ENCODE measurements at regions not wholly inside any gene's neighbourhood (a gene's known extent, or its start where the extent isn't known, plus 50 kb on each side); places are given as distances from the start of the nearest gene placed in this dataset.
"Not testable (repeated sequence)": the region's sequence is repeated elsewhere in the genome, so short reads cannot be mapped to it uniquely, and the experiment has no call there.

DNA sequence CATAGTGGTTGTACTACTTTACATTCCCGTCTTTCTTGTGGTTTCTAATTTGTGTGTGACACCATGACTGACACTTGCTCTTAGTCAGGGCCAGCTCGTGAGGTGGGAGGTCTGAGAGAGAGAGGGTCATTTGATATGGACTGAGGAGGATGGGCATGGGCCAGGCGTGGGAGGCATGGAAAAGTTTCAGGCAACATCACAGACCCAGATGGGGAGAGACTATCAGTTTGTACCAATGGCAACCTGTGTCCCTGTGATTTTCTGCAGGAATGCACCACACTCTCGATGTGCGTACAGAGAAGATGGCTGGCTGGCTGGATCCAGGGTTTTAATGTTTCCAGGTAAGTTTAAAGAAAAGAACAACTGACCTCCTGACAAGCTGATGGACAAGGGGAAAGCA, 273.6 kb downstream of the CYRIA start:
- Histone ChIP-seq H3K9me3 (no peaks in the 10 kb centered on the region), H3K27ac (no peak overlapping the region), H3K4me3 (no peak overlapping the region), H3K4me1 (no peaks in the 10 kb centered on the region), H3K27me3 (no peaks in the 10 kb centered on the region), H3K36me3 (no peaks in the 10 kb centered on the region)
- intact Hi-C loops (cut with DNase I) = no loop called here
- DNase-seq (ENCODE audit: extremely low spot score in 2 of 2) = no peak
- TF ChIP-seq, protein P1, sequence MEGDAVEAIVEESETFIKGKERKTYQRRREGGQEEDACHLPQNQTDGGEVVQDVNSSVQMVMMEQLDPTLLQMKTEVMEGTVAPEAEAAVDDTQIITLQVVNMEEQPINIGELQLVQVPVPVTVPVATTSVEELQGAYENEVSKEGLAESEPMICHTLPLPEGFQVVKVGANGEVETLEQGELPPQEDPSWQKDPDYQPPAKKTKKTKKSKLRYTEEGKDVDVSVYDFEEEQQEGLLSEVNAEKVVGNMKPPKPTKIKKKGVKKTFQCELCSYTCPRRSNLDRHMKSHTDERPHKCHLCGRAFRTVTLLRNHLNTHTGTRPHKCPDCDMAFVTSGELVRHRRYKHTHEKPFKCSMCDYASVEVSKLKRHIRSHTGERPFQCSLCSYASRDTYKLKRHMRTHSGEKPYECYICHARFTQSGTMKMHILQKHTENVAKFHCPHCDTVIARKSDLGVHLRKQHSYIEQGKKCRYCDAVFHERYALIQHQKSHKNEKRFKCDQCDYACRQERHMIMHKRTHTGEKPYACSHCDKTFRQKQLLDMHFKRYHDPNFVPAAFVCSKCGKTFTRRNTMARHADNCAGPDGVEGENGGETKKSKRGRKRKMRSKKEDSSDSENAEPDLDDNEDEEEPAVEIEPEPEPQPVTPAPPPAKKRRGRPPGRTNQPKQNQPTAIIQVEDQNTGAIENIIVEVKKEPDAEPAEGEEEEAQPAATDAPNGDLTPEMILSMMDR (IDR thresholded peaks at IDR 0.05) = no peak

DNA sequence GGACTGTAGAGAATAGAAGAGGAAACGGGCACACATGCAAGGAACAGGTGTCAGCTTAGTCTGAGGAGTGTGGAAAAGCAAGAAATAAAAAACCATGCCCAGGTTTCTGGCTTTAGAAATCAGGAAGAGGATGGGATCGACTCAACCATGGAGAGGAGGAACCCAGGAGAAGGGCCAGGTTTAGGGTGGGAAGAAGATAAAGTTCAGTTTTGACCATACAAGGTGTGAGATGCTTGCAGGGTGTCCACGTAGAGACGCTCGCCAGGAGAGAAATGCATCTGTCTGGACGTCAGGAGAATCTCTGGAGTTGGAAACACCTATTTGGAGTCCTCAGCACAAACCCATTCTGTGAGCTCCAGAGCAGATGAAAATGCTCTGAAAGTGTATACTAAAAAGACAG, 275.1 kb downstream of the CYRIA start:
- Histone ChIP-seq H3K9me3 (no peaks in the 10 kb centered on the region), H3K4me1 (no peaks in the 10 kb centered on the region), H3K27me3 (no peaks in the 10 kb centered on the region), H3K36me3 (no peaks in the 10 kb centered on the region), H3K27ac (no peak overlapping the region), H3K4me3 (no peak overlapping the region)
- DNase-seq (ENCODE audit: extremely low spot score in 2 of 2) = no peak
- TF ChIP-seq, protein P1 (IDR thresholded peaks at IDR 0.05) = no peak
- TF ChIP-seq POLR2A (IDR thresholded peaks at IDR 0.05) (no peak), POLR2AphosphoS5 (IDR thresholded peaks at IDR 0.05; ENCODE audit: insufficient read depth in 1 of 2, low read depth in 1 of 2) (no peak)
- intact Hi-C loops (cut with DNase I) = no loop called here

DNA sequence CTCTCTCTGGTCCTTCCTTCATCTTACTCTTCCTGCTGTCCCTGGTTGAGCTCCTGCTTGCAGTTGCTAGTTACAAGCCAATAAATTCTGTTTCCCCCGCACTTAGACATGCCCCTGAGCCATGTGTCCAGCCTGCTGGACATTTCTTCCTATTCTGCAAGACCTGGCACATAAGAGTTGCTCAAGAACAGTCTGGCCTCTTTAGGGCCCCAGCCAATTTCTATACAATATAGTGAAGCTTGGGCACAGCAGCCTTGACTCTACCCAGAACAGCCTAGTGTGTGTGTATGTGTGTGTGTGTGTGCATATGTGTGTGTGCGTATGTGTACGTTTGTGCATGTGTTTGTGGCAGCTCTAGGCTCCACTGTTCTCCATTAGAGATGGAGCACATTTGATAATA, 276.0 kb downstream of the CYRIA start:
- Histone ChIP-seq H3K4me3 (no peak overlapping the region), H3K36me3 (no peaks in the 10 kb centered on the region), H3K27me3 (no peaks in the 10 kb centered on the region), H3K4me1 (no peaks in the 10 kb centered on the region), H3K27ac (no peak overlapping the region), H3K9me3 (no peaks in the 10 kb centered on the region)
- TF ChIP-seq, protein P1 (IDR thresholded peaks at IDR 0.05) = no peak
- no peak for TF ChIP-seq POLR2AphosphoS5 (IDR thresholded peaks at IDR 0.05; ENCODE audit: insufficient read depth in 1 of 2, low read depth in 1 of 2)
- no peak for TF ChIP-seq POLR2A (IDR thresholded peaks at IDR 0.05)
- no peak for DNase-seq (ENCODE audit: extremely low spot score in 2 of 2)
- intact Hi-C loops (cut with DNase I) = no loop called here

DNA sequence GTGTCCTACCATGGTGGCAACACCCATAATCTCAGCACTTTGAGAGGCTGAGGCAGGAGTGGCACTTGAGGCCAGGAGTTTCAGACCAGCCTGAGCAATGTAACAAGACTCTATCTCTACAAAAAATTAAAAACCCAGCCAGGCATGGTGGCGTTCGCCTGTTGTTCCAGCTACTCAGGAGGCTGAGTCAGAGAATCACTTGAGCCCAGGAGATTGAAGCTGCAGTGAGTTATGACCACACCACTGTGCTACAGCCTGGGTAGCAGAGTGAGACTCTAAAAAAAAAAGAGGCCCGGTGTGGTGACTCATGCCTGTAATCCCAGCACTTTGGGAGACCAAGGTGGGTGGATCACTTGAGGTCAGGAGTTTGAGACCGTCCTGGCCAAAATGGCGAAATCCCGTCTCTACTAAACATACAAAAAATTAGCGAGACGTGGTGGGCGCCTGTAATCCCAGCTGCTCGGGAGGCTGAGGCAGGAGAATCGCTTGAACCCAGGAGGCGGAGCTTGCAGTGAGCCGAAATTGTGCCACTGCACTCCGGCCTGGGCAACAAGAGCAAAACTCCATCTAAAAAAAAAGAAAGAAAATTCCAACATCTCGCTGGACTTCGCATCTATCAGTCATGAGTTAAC, 277.3 kb downstream of the CYRIA start:
- H3K4me3 ChIP-seq; intact Hi-C loops (cut with DNase I); H3K9me3 ChIP-seq; H3K36me3 ChIP-seq; DNase-seq (ENCODE audit: extremely low spot score in 2 of 2); H3K4me1 ChIP-seq; H3K27ac ChIP-seq; H3K27me3 ChIP-seq: not testable (repeated sequence)

DNA sequence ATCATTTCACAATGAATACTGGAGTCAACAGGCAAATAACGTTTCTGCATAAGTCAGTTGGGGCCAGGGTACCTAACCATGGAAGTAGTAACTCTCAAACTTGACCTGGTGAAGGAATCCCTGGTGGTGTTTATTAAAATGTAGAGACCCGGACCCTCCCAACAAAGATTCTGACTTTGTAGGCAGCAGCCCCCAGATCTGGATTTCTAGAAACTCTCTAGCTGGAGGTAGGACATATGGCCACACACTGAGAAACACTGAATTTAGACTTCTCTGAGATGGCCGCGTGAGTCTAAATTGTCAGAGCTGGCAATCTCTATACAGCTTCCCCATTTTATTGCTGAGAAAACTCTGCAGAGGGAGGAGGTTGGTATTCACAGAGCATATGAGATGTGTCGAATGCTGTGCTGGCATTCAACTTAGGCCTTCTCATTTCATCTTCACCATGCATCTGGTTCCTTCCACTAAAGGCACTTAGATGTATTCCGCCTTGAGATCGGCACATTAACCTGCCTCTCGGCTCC, 278.1 kb downstream of the CYRIA start:
- no peaks in the 10 kb centered on the region for H3K4me1 ChIP-seq
- no peaks in the 10 kb centered on the region for H3K36me3 ChIP-seq
- TF ChIP-seq, protein P1 (IDR thresholded peaks at IDR 0.05) = no peak
- TF ChIP-seq POLR2AphosphoS5 (IDR thresholded peaks at IDR 0.05; ENCODE audit: insufficient read depth in 1 of 2, low read depth in 1 of 2) (no peak), POLR2A (IDR thresholded peaks at IDR 0.05) (no peak)
- intact Hi-C loops (cut with DNase I) = no loop called here
- no peaks in the 10 kb centered on the region for H3K27me3 ChIP-seq
- no peak overlapping the region for H3K4me3 ChIP-seq
- H3K27ac ChIP-seq = no peak overlapping the region
- DNase-seq (ENCODE audit: extremely low spot score in 2 of 2) = no peak
- no peaks in the 10 kb centered on the region for H3K9me3 ChIP-seq
